Peyer's patch (tissue), 4 donors: ENCODE measurements at regions not wholly inside any gene's neighbourhood (a gene's known extent, or its start where the extent isn't known, plus 50 kb on each side); places are given as distances from the start of the nearest gene placed in this dataset.

Experiments used
- DNase-seq, 3 donors: peaks; one replicate each; pipeline ENCODE4 v3.0.0-alpha.2; 2017 to 2019
- H3K27ac ChIP-seq, 4 donors: fragments of 200-600 bp; sonication (generic); one replicate each; pipeline ENCODE4 v1.5.1; 2016 to 2019
- H3K27me3 ChIP-seq, 2 donors: fragments of 200-600 bp; sonication (generic); one replicate each; pipeline ENCODE4 v1.5.1; 2019
- H3K36me3 ChIP-seq, 3 donors: fragments of 200-600 bp; sonication (generic); one replicate each; pipeline ENCODE4 v1.5.1; 2016 to 2019
- H3K4me1 ChIP-seq, 4 donors: fragments of 200-600 bp; sonication (generic); one replicate each; pipeline ENCODE4 v1.5.1; 2016 to 2019
- H3K4me3 ChIP-seq, 4 donors: fragments of 200-600 bp; sonication (generic); 1 replicate in 3 of 4; 2 replicates in 1 of 4; pipeline ENCODE4 v1.5.1; 2016 to 2019; ENCODE audit warnings: mild to moderate bottlenecking in 1 of 4
- H3K9me3 ChIP-seq, 4 donors: fragments of 200-600 bp; sonication (generic); one replicate each; pipeline ENCODE4 v1.5.1; 2016 to 2019; ENCODE audit warnings: mild to moderate bottlenecking in 1 of 4
- CTCF ChIP-seq, 6 experiments: fragments of 450-650 bp in 4 of 6; fragments of 200-600 bp in 2 of 6; sonication (generic) in 1 of 6; IDR thresholded peaks; one replicate each; pipeline ENCODE4 v1.5.1; 2017 to 2019; ENCODE audit warnings: antibody characterized with exemption in 6 of 6, mild to moderate bottlenecking in 3 of 6, moderate library complexity in 1 of 6
- POLR2A ChIP-seq, 2 donors: fragments of 450-650 bp; IDR thresholded peaks; one replicate each; pipeline ENCODE4 v1.5.1; 2017; ENCODE audit warnings: antibody characterized with exemption in 2 of 2, mild to moderate bottlenecking in 2 of 2, moderate library complexity in 2 of 2

DNA sequence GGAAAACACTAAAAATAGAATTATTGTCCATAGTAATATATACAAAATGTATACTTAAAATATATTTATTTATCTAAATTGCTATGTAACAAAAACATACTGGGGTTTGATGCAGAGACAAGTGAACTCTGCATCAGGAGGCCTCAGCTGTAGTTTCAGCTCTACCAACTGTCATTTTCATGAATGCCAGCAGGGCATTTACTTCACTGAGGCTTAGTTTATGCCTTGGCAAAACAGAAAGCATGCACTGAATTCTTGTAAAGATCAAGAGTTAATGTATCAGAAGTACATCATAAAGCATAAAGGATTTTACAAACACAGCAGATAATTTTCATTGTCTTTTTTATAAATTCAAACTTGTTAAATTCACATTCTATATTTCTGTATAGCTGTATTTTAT, 577.0 kb downstream of the C4orf33 start:
- Histone ChIP-seq H3K9me3 (no peaks in the 10 kb centered on the region), H3K27me3 (no peaks in the 10 kb centered on the region), H3K36me3 (no peaks in the 10 kb centered on the region), H3K4me1 (no peaks in the 10 kb centered on the region), H3K4me3 (no peak overlapping the region), H3K27ac (no peak overlapping the region)
- TF ChIP-seq POLR2A (IDR thresholded peaks at IDR 0.05) (no peak), CTCF (IDR thresholded peaks at IDR 0.05) (no peak)
- DNase-seq = no peak

DNA sequence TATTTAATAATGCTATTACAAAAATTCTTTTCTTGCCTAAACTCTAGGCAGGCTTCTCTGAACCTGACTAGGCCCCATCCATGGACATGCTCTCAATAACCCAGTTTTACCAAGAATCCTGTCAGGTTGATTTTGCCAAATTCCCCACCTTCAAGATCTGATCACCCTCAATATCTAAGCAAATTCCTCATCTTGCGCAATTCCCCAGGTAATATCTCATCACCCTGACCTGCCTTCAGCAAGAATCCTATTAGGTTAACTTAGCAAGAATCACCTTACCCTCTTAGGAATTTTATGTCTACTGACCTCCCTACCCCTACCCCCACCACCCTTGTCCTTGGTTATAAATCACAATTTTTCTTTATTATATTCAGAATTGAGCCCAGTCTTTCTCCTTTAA, 579.1 kb downstream of the C4orf33 start:
- H3K9me3 ChIP-seq = no peaks in the 10 kb centered on the region
- H3K36me3 ChIP-seq = no peaks in the 10 kb centered on the region
- H3K27me3 ChIP-seq = no peaks in the 10 kb centered on the region
- no peak overlapping the region for H3K4me3 ChIP-seq
- no peak for TF ChIP-seq CTCF (IDR thresholded peaks at IDR 0.05)
- no peak for TF ChIP-seq POLR2A (IDR thresholded peaks at IDR 0.05)
- DNase-seq = no peak
- H3K4me1 ChIP-seq = no peaks in the 10 kb centered on the region
- H3K27ac ChIP-seq = no peak overlapping the region

- TF ChIP-seq CTCF (IDR thresholded peaks at IDR 0.05) = no peak
- TF ChIP-seq POLR2A (IDR thresholded peaks at IDR 0.05) = no peak
- no peaks in the 10 kb centered on the region for H3K27me3 ChIP-seq
- H3K4me3 ChIP-seq = no peak overlapping the region
- H3K27ac ChIP-seq = no peak overlapping the region
- no peaks in the 10 kb centered on the region for H3K4me1 ChIP-seq
- no peak for DNase-seq
- no peaks in the 10 kb centered on the region for H3K36me3 ChIP-seq
- no peaks in the 10 kb centered on the region for H3K9me3 ChIP-seq
These were observed 581.0 kb downstream of the C4orf33 start for GRCh38 chr4:129676934-129677333.

DNA sequence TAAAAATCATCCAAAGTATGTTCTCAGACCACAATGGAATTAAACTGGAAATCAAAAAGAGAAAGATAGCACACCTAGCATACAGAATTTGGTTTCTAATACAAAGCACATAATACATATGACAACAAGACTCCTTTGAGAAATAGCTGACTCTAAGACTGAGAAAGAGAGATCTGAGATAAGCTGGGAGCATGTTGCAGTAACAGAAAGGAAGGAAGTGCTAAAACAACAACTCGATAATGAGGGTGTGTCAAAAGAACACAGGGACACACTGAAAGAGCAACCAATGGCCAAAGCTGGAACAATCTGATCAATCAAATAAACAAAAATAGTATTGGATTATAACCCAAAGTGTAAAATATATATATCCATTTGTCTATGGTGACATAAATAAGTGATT, 586.6 kb downstream of the C4orf33 start:
- H3K4me1 ChIP-seq = no peaks in the 10 kb centered on the region

DNA sequence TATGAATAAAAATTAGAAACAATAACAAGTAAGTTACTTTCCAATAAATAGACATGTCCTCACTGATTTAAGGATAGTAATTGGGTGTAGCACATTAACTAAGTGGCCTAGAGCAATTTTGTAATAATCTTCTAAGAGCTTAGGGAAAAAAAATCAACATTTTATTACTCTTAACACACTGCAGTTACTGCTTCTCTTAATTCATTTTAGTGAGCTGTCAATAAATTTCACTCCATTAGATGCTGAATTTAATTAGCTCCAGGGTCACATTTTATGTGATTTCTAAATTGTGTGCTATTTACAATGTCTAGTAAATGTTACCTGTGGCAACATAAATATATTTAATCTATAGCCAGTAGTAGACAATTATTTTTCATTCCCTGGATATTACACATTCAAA, 612.0 kb downstream of the C4orf33 start:
- no peak for DNase-seq
- H3K27me3 ChIP-seq = no peaks in the 10 kb centered on the region
- H3K27ac ChIP-seq = no peak overlapping the region
- no peaks in the 10 kb centered on the region for H3K9me3 ChIP-seq
- no peaks in the 10 kb centered on the region for H3K36me3 ChIP-seq
- no peaks in the 10 kb centered on the region for H3K4me1 ChIP-seq
- no peak overlapping the region for H3K4me3 ChIP-seq
- TF ChIP-seq CTCF (IDR thresholded peaks at IDR 0.05) (no peak), POLR2A (IDR thresholded peaks at IDR 0.05) (no peak)

More for the DNA sequence above, 586.6 kb downstream of the C4orf33 start:
- Histone ChIP-seq H3K4me3 (no peak overlapping the region), H3K9me3 (no peaks in the 10 kb centered on the region), H3K27me3 (no peaks in the 10 kb centered on the region), H3K27ac (no peak overlapping the region), H3K36me3 (no peaks in the 10 kb centered on the region)
- no peak for DNase-seq
- no peak for TF ChIP-seq CTCF (IDR thresholded peaks at IDR 0.05)
- no peak for TF ChIP-seq POLR2A (IDR thresholded peaks at IDR 0.05)

DNA sequence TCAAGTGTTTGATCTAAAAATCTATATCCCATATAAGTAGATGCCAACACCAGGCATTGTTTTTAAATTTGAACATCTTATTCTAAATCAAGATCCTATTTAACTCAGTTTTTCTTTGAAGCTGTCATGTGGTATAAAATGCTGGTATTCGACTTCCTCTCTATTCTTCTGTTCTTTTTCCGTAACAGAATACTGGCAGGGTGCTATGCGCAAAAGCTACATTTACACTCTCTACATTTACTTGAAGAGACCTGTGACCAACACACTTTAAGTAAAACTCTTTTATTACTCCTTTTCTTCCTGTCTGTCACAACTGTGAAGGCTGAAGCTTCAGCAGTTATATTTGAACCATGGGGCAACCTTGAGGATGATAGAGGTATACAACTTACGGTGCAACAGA, 612.8 kb downstream of the C4orf33 start:
- H3K27ac ChIP-seq = no peak overlapping the region
- H3K27me3 ChIP-seq = no peaks in the 10 kb centered on the region
- H3K4me1 ChIP-seq = no peaks in the 10 kb centered on the region
- H3K4me3 ChIP-seq = no peak overlapping the region
- no peaks in the 10 kb centered on the region for H3K36me3 ChIP-seq
- TF ChIP-seq CTCF (IDR thresholded peaks at IDR 0.05) (no peak), POLR2A (IDR thresholded peaks at IDR 0.05) (no peak)
- DNase-seq = no peak
- no peaks in the 10 kb centered on the region for H3K9me3 ChIP-seq
